ENCODE measurements at regions not wholly inside any gene's neighbourhood (a gene's known extent, or its start where the extent isn't known, plus 50 kb on each side); places are given as distances from the start of the nearest gene placed in this dataset.

DNA sequence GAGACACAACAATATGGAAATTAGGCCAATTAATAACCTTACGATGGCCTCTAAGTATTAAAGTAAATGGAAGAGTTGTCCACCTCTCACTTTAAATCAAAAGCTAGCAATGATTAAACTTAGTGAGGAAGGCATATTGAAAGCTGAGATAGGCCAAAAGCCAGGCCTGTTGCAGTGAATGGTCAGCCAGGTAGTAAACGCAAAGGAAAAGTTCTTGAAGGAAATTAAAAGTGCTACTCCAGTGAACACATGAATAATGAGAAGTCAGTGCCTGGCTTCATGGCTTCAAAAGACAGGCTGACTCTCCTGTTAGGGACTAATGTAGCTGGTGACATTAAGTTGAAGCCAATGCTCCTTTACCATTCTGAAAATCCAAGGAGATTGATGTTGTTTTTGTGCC is 135.3 kb downstream of the NDUFA12 start:
- TF ChIP-seq EZH2 (IDR thresholded peaks at IDR 0.05; ENCODE audit: borderline replicate concordance, insufficient read depth, low read length, poor library complexity, severe bottlenecking) (no peak), TAF1 (IDR thresholded peaks at IDR 0.05; ENCODE audit: low read depth) (no peak), CTCF (IDR thresholded peaks at IDR 0.05; ENCODE audit: poor library complexity, severe bottlenecking) (no peak), RAD21 (conservative IDR thresholded peaks at IDR 0.05) (no peak), EP300 (conservative IDR thresholded peaks at IDR 0.05; ENCODE audit: poor library complexity, severe bottlenecking) (no peak), POLR2AphosphoS5 (IDR thresholded peaks at IDR 0.05) (no peak), MXI1 (conservative IDR thresholded peaks at IDR 0.05; ENCODE audit: poor library complexity, severe bottlenecking) (no peak), REST (IDR thresholded peaks at IDR 0.05; ENCODE audit: borderline replicate concordance) (no peak), SMC3 (conservative IDR thresholded peaks at IDR 0.05; ENCODE audit: poor library complexity) (no peak)
